ENCODE measurements at regions not wholly inside any gene's neighbourhood (a gene's known extent, or its start where the extent isn't known, plus 50 kb on each side); places are given as distances from the start of the nearest gene placed in this dataset.
A peak's percentile ranks its signal among the peaks of the same experiment; 100 is the strongest.

GRCh38 chrX:39725928-39726619 is 371.7 kb downstream of the BCOR start:
- DNase-seq: peak; percentile 49

DNA sequence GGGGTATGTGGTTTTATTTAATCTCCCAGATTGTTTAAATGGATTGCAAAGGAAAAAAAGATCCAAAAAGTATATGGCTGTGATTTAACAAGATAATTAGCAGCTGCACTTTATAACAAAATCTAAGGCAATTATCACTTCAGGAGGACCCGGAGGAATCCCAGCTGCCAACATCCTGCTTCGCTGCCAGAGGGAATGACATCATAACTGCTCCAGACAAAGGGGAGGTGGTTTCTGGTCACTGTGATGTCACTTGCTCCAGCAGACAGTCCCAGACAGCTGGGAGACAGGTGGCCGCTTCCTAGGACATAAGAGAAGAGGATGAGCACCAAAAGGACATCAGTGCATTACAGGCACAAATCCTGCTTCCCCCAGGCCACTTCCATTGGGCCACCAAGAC is 371.0 kb downstream of the BCOR start:
- DNase-seq: no peak

- no peak for DNase-seq
Observed at GRCh38 chrX:39728025-39728424, 369.7 kb downstream of the BCOR start.

- no peak for DNase-seq
Observed at GRCh38 chrX:39728852-39729598, 368.7 kb downstream of the BCOR start.

GRCh38 chrX:39729981-39730661 is 367.6 kb downstream of the BCOR start:
- no peak for DNase-seq

- peak; percentile 44 for DNase-seq
Observed at GRCh38 chrX:39730662-39731329, 367.0 kb downstream of the BCOR start.

DNA sequence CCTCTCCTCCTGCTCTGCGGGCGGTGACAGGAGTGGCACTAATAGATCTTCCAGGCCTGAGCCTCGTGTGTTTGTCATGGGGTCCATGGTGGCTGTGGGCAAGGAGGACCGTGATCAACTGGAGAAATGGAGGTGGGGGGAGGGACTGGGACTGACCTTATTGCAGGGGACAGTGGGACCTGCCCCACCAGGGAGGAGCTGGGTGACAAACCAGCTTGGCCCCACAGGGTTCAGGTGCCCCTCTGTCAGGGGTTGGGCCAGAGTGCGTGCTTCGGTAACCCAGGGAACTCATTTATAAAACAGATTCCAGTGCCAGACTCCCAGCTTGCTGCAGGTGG is 366.5 kb downstream of the BCOR start:
- DNase-seq: no peak

DNA sequence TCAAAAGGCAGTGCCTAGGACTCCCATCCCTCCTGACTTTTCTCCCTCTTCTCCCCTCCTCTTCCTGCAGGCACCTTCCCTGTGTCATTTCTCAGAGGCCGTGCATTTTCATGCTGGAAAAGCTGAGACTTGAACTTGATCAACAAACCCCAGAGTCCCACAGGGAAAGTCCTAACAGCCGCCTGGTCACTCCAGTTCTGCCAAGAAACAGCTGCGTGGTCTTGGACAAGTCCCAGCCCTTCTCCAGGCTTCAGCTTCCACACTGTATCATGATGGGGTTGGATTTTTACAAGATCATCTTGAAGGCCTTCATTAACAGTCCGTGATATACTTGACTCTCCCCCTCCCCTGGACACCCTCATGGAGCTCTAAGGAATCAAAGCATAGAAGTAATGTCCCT is 366.0 kb downstream of the BCOR start:
- DNase-seq: no peak

- DNase-seq: no peak
Observed at GRCh38 chrX:39733745-39734144, 364.0 kb downstream of the BCOR start.

- no peak for DNase-seq
Observed at GRCh38 chrX:39734174-39734776, 363.5 kb downstream of the BCOR start.

DNA sequence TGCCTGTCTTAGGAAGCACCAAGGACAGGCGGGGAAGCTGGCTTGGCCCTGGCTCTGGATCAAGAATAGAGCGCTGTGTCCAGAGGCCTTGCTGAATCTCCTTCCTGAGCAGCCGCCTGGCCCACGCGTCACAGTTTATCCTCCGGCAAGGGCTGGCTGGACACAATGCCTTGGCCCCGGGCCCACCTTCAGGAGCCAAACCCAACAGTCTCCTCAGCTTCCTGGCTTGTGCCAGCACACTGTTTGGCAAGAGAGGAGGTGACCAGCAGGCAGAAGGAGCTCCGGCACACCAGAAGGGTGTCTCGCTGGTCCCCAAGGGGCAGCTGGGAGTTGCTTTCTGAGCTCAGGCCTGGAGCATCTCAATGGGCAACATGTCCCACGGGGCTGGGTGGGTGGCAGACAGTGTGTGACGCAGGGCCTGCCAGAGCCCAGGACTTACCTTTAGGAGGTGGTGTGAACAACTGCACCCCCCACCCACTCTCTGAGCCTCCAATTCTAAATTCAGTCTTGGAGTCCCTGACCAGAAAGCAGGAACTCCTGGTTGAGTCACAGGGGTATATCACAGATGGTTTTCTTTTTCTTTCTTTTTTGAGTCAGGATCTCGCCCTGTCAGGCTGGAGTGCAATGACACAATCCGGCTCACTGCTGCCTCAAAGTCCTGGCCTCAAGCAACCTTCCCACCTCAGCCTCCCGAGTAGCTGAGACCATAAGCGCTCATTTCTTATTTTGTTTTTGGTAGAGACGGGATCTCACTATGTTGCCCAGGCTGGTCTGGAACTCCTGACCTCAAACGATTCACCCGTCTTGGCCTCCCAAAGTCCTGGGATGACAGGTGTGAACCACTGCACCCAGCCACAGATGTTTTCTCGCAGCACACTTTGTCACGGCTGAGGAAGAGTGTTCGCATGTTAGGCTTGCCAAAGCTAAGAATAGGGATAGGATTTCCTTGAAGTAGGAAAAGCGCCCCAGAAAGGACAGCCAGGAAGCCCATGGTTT is 361.2 kb downstream of the BCOR start:
- peak; percentile 51 for DNase-seq

DNA sequence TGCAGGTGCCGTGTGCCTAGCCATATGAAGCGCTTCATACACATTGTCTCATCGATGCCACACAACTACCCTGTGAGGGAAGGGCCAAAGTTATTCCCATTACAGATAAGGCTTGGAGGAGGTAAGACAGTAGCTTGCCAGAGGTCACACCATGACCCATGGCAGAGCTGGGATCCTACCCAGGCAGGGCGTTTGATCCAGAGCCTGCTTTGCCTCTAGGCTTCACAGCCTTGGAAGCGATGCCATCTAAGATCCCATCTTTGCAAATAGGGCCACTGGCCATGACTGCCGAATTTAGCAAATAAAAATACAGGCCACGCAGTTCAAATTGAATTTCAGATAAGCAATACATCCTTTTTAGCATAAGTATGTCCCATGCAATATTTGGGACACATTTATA is 358.2 kb downstream of the BCOR start:
- no peak for DNase-seq

DNA sequence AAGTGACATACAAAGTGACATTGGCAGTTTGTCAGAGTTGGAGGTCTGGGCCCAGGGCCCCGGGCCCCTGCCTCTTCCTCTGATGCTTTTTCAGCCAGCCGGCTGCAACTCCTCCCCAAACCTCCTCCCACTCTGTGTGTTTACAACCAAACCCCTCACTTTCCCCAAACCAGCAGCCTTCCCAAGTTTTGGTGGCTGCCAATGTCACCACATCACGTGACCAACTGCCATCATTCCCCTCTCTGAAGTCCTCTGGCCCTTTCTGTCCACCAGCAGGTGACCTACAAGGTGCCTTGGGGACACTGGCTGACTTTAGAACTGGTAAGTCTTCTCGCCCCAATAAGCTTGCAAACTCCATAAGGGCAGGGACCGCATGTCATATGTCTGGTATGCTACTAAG is 357.7 kb downstream of the BCOR start:
- DNase-seq: no peak

DNA sequence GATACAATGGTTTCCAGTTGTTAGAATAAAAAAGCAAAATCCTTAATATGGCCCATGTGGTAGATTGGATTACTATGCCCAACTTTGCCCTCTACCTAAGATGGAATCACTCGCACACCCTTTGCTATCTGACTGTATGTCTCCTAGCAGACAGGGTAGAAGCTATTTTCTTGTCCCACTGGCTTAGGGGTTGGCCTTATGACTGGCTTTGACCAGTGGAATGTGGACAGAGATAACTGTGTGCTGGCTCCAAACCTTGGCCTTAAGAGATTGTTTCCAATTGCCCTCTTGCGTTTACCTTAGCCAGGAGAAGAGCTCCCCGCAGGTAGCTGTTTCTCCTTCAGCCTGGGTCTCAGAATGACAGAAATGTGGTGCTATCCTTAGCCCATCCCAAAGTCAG is 355.9 kb downstream of the BCOR start:
- DNase-seq: no peak

DNA sequence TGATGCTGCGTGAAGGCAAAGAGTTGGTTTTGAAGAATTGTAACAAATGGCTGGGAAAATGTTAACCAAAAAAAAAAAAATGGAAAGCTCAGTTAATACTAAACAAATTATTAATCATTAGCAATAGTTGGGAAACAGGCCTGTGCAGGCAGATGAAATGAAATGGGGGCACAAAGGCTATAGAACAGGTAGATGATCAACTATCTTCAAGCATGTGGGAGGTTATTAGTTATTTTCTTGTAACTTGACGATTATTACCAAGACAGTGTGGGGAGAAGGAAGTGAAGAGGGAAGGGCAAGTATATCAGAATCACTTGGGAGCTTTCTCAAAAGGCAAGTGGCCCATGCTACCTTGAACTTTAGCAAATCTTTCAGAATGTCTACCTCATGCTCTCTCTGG is 351.9 kb downstream of the BCOR start:
- no peak for DNase-seq

DNA sequence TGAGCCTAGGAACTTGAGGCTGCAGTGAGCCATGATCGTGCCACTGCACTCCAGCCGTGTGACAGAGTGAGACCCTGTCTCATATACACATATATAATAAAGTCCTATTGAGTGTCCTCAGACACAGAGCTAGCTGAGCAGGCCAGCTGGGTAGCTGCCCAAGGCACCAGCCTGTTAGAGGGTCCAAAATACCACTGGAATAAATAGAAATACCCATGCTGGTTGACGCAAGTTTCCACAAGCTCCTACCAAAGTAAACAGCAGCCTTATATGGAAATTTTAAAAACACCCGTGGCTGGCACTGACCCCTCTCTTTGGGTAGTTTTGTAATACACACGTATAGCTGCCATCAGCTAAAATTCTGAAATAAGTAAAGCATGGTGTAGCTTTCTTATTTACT is 348.6 kb downstream of the BCOR start:
- DNase-seq: no peak

DNA sequence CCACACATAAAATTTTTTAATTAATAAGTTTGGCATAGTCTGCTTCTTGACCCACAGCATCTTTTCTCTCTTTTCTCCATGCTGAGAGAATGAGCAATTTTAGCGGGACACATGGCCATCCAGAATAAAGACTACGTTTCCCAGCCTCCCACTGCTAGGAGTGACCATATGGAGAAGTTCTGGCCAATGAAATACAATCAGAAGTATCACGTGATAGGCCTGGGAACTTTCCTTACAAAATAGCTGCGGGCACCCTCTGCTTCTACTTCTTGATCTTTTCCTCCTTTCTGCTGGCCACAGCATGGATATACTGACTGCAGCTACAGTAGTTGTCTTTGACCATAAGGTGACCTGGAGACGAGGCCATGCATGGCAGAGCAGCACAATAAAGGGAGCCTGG is 348.0 kb downstream of the BCOR start:
- peak; percentile 54 for DNase-seq

- peak; percentile 39 for DNase-seq
Observed at GRCh38 chrX:39750256-39750790, 347.4 kb downstream of the BCOR start.

GRCh38 chrX:39750848-39751247 is 346.9 kb downstream of the BCOR start:
- peak; percentile 60 for DNase-seq

DNA sequence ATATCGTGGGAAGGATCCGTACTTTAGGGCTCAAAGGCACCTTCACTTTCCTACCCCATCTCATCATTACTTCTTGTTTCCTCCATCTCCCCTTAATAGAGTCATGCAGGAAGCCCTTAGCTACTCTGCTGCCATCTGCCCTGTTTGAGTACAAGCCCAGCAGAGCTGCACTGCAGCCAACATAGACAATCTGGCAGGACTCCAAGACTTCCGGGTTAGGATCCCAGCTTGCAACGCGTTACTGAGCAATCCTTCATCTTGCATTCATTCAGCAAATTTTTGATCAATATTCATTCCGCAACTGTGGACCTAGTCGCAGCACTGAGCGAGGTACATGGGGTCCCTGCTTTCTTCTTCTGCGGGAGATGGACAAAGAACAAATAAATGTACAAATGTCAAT is 344.9 kb downstream of the BCOR start:
- DNase-seq: peak; percentile 5

DNA sequence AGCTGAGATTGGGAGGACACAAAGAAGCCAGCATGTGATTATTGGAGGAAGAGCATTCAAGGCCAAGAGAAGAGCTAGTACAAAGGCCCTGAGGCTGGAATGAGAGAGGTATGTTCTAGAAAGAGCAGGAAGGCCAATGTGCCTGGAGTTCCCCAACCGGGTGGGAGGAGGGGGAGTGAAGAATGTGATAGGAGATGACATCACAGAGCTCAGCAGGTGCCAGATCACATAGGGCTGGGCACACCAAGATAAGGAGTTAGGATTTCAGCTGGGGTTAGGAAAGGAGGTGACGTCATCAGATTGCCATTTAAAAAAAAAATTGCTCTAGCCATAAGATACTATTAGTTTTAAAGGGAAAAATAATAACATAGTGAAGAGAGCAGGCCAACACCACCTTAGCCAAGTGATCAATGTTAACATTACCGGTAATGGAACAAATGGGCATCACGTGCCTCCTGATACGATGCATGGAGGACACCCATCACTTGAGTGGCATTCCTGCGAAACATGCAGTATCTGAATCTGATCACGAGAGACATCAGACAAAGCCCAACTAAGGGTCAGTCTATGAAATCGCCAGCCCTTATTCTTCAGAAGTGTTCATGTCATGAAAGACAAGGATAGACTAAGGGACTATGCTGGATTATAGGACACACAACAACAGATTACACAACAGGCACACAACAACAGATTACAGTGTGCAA is 344.3 kb downstream of the BCOR start:
- no peak for DNase-seq

Data from inflammatory macrophage treated with lipopolysaccharide for 4 hours (primary cell).